ENCODE measurements at regions not wholly inside any gene's neighbourhood (a gene's known extent, or its start where the extent isn't known, plus 50 kb on each side); places are given as distances from the start of the nearest gene placed in this dataset.

DNA sequence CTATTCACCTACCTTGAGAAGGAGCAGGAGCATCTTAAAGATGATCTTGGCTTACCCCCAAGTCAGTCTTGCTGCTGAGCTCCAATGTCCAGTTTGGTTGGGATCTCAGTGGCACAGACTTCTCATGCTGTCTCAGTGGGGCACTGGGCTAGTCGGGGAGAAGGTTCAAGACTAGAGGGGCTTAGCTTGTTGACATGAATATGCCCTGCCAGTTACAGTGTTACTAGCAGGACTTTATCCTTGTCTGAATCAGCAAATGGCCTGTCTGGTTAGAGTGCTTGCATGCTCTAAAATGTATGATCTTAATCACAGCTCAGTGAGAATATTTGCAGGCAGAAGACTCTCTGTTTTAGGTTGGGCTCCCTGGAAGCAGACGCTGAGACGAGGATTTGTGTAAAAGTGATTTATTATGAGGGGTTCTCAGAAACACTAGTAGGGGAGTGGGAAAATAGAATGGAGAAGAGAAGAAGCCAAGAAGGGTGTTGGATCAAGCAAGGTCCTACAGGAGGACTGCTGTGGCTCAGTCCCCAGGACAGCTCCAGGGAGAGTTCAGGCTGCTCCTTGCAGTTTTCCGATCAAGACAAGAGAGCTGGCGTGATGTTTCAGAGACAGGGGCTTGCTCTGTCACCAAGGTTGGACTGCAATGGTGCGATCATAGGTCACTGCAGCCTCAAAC, 150.4 kb upstream of the HS3ST2 start:
- TF ChIP-seq POLR2AphosphoS5 (IDR thresholded peaks at IDR 0.05; ENCODE audit: low read depth, low read length) (no peak), FOXM1 (IDR thresholded peaks at IDR 0.05; ENCODE audit: low read depth) (no peak), GABPA (IDR thresholded peaks at IDR 0.05; ENCODE audit: low read depth) (no peak), YY1 (IDR thresholded peaks at IDR 0.05; ENCODE audit: low read depth) (no peak), JUND (IDR thresholded peaks at IDR 0.05) (no peak)
- TF ChIP-seq, protein P1, sequence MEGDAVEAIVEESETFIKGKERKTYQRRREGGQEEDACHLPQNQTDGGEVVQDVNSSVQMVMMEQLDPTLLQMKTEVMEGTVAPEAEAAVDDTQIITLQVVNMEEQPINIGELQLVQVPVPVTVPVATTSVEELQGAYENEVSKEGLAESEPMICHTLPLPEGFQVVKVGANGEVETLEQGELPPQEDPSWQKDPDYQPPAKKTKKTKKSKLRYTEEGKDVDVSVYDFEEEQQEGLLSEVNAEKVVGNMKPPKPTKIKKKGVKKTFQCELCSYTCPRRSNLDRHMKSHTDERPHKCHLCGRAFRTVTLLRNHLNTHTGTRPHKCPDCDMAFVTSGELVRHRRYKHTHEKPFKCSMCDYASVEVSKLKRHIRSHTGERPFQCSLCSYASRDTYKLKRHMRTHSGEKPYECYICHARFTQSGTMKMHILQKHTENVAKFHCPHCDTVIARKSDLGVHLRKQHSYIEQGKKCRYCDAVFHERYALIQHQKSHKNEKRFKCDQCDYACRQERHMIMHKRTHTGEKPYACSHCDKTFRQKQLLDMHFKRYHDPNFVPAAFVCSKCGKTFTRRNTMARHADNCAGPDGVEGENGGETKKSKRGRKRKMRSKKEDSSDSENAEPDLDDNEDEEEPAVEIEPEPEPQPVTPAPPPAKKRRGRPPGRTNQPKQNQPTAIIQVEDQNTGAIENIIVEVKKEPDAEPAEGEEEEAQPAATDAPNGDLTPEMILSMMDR (IDR thresholded peaks at IDR 0.05): no peak

Data from SK-N-SH (cell line).